ENCODE measurements at regions not wholly inside any gene's neighbourhood (a gene's known extent, or its start where the extent isn't known, plus 50 kb on each side); places are given as distances from the start of the nearest gene placed in this dataset.

- TF ChIP-seq CTCF (IDR thresholded peaks at IDR 0.05) (no peak), ZFX (IDR thresholded peaks at IDR 0.05; ENCODE audit: borderline replicate concordance) (no peak)
Measured at GRCh38 chr11:100543386-100543785, 143.7 kb upstream of the ARHGAP42 start.

All from 22Rv1 (cell line).